Kidney epithelial cell (primary cell): ENCODE measurements at regions not wholly inside any gene's neighbourhood (a gene's known extent, or its start where the extent isn't known, plus 50 kb on each side); places are given as distances from the start of the nearest gene placed in this dataset.
"Not testable (repeated sequence)": the region's sequence is repeated elsewhere in the genome, so short reads cannot be mapped to it uniquely, and the experiment has no call there.

Experiments used
- DNase-seq: peaks from one replicate; pipeline ENCODE4 v3.0.0-alpha.2; 2010; ENCODE audit warnings: low read depth
- H3K27me3 ChIP-seq: 2 replicates; pipeline ENCODE4 v1.6.0; 2011; ENCODE audit warnings: low read length; ENCODE audit not compliant: control insufficient read depth, insufficient read depth
- H3K36me3 ChIP-seq: 2 replicates; pipeline ENCODE4 v1.5.1; 2011; ENCODE audit warnings: low read length; ENCODE audit not compliant: control insufficient read depth, insufficient read depth
- H3K4me3 ChIP-seq: 2 replicates; pipeline ENCODE4 v1.5.1; 2011; ENCODE audit warnings: low read depth, mild to moderate bottlenecking, control low read depth, low read length
- TF ChIP-seq, protein P1 (sequence below): IDR thresholded peaks from 2 replicates; pipeline ENCODE4 v1.5.1; 2011; ENCODE audit warnings: mild to moderate bottlenecking, moderate library complexity, low read length, control low read depth, inconsistent platforms; ENCODE audit not compliant: insufficient read depth, poor library complexity, severe bottlenecking

DNA sequence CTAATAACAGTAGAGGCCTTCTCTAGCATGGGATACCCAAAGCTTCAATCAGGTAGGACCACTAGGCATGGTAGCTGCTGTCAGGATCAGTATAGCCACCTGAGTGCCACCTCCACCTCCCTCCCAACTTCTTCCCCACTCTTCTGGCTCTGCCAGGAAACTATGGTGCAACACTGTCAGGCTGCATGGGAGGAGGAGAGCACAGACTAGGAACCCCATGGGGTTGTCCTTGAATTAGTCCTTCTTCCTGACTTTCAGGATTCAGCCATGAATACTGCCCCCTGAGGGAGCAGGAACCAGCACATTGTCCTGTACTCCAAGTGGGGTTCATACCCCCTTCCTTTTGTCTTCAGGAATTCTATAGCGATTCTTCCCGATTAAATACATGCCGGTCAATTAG is 340.8 kb upstream of the ONECUT1 start:
- Histone ChIP-seq H3K36me3 (no peaks in the 10 kb centered on the region), H3K27me3 (no peaks in the 10 kb centered on the region), H3K4me3 (no peak overlapping the region)
- DNase-seq: no peak
- TF ChIP-seq, protein P1, sequence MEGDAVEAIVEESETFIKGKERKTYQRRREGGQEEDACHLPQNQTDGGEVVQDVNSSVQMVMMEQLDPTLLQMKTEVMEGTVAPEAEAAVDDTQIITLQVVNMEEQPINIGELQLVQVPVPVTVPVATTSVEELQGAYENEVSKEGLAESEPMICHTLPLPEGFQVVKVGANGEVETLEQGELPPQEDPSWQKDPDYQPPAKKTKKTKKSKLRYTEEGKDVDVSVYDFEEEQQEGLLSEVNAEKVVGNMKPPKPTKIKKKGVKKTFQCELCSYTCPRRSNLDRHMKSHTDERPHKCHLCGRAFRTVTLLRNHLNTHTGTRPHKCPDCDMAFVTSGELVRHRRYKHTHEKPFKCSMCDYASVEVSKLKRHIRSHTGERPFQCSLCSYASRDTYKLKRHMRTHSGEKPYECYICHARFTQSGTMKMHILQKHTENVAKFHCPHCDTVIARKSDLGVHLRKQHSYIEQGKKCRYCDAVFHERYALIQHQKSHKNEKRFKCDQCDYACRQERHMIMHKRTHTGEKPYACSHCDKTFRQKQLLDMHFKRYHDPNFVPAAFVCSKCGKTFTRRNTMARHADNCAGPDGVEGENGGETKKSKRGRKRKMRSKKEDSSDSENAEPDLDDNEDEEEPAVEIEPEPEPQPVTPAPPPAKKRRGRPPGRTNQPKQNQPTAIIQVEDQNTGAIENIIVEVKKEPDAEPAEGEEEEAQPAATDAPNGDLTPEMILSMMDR: no peak

DNA sequence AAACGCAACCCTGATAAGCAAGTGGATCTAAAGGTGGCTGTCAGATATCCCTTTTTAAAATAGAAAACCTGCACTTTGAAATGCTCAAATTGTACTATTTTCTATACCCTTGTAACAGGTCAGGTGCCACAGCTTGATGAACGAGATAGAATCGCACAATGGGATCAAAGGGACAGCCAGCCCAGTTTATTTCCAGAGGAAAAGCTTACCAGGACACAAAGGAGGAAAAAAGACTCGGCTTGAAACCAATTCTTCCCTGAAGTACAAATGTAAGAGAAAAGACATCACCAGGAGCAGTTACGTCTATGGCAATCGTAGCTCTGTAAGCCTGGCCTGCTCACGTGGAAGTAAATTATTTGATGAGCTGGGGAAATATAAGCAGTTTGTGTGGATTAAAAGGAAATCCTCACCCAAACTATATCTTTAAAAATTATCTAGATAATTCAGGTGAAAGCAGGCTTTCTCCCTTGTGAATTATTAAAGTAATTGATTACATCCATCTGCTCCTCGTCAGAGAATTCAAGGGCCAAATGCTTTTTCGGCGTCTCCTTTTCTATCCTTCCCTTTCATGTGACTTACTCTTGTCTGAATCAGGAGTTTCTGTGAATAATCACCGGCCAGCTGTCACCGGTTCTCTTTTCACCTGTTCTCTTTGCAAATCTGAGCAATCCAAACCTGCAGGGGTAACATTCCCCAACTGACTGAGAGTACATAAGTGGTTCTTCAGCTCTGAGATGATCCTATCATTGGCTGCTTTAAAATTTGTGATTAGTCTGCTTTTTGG is 339.2 kb upstream of the ONECUT1 start:
- H3K36me3 ChIP-seq: no peaks in the 10 kb centered on the region
- no peaks in the 10 kb centered on the region for H3K27me3 ChIP-seq
- no peak for DNase-seq
- no peak overlapping the region for H3K4me3 ChIP-seq
- TF ChIP-seq, protein P1: no peak

DNA sequence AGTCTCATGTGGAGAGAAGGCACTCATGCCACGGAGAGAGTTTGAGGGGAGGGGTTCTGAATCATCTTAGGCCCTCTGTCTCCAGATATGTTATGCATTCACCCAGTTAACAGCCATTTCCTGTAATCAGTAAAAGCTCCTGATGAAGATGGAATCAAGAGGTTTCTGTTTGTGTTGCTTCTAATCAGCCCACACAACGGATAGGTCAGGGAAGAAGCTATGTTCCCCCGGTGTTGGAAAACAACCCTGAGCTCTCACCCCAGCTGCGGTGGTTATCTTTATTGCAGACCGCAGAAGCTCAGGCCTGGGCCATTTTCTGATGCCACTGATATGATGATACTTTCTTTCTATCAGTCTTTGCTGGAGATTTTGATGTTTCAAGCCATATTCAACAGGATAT is 338.5 kb upstream of the ONECUT1 start:
- no peaks in the 10 kb centered on the region for H3K36me3 ChIP-seq
- TF ChIP-seq, protein P1: no peak
- H3K27me3 ChIP-seq: no peaks in the 10 kb centered on the region
- DNase-seq: no peak
- no peak overlapping the region for H3K4me3 ChIP-seq

DNA sequence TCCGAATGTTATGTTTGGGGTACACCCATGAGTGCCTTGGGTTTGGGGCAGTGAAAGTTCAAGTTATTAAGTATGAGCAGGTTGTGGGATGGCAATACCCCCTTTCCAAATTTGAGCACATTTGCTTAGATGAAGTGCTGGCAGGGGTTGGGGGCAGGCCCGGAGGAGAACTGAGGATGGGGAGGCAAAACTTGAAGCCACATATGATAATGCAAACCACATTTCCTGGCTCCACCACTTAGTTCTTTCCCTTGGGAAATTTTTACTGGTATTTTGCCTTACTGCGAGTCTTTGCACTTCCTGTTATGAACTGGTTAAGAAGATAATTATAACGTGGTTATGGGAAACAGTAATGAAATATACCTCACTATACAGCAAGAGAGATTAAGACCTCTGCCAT is 336.0 kb upstream of the ONECUT1 start:
- Histone ChIP-seq H3K27me3 (no peaks in the 10 kb centered on the region), H3K4me3 (no peak overlapping the region), H3K36me3 (no peaks in the 10 kb centered on the region)
- no peak for DNase-seq
- TF ChIP-seq, protein P1: no peak

DNA sequence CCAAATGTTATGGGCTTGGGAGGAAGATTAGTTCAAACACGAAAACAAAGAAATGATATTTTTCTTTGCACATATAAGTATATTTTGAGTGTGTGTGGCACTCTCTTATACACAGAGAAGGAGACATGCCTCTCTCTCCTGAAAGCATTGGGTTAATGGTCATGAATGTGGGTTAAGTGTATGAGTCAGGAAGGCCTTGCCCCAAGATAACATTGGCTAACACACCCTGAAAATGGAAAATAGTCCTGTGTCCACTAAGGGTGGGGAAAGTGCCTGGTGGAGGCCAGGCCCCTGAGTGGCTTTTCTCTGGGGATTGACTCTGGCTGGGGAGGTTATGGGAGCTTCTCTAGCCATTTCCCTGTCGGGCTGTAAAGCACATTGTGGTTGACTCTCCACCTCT is 332.7 kb upstream of the ONECUT1 start:
- TF ChIP-seq, protein P1: no peak
- H3K36me3 ChIP-seq: no peaks in the 10 kb centered on the region
- no peak overlapping the region for H3K4me3 ChIP-seq
- no peak for DNase-seq
- H3K27me3 ChIP-seq: no peaks in the 10 kb centered on the region

DNA sequence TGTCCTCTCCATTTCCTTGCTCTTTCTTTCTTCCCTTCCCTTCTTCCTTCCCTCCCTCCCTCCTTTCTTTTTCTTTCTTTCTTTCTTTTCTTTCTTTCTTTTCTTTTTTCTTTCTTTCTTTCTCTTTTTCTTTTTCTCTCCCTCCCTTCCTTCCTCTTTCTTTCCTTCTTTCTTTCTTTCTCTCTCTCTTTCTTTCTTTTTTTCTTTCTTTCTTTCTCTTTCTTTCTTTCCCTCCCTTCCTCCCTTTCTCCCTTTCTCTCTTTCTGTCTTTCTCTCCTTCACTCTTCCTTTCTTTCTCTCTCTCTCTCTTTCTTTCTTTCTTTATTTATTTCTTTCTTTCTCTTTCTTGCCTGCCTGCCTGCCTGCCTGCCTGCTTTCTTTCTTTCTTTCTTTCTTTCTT is 326.8 kb upstream of the ONECUT1 start:
- not testable (repeated sequence) for H3K4me3 ChIP-seq, H3K36me3 ChIP-seq, DNase-seq, H3K27me3 ChIP-seq
